Neural cell (in vitro differentiated cells): ENCODE measurements at regions not wholly inside any gene's neighbourhood (a gene's known extent, or its start where the extent isn't known, plus 50 kb on each side); places are given as distances from the start of the nearest gene placed in this dataset.

Experiments used
- H2AFZ ChIP-seq: fragments of 200-600, 300-800 bp; sonication (generic), shearing (Covaris generic); 2 replicates; pipeline ENCODE4 v1.6.0; 2014; ENCODE audit warnings: low read depth, mild to moderate bottlenecking, antibody characterized with exemption, low read length, moderate library complexity
- H3F3A ChIP-seq: fragments of 200-600 bp; shearing (Covaris generic); 2 replicates; pipeline ENCODE4 v1.6.1; 2016; ENCODE audit warnings: mild to moderate bottlenecking, moderate library complexity, mixed read lengths, antibody characterized with exemption, low read length; ENCODE audit not compliant: insufficient read depth, poor library complexity, severe bottlenecking
- H3K27ac ChIP-seq: fragments of 200-600, 300-800 bp; sonication (generic), shearing (Covaris generic); 2 replicates; pipeline ENCODE4 v1.5.1; 2014; ENCODE audit warnings: mild to moderate bottlenecking, low read length, moderate library complexity
- H3K27me3 ChIP-seq: fragments of 300-800, 200-600 bp; sonication (generic), shearing (Covaris generic); 2 replicates; pipeline ENCODE4 v1.6.0; 2014; ENCODE audit warnings: mild to moderate bottlenecking, low read depth, low read length, moderate library complexity; ENCODE audit not compliant: insufficient read depth
- H3K36me3 ChIP-seq: fragments of 300-800, 200-600 bp; sonication (generic), shearing (Covaris generic); 2 replicates; pipeline ENCODE4 v1.5.1; 2014; ENCODE audit warnings: mild to moderate bottlenecking, antibody characterized with exemption, low read length, moderate library complexity; ENCODE audit not compliant: insufficient read depth
- H3K4me2 ChIP-seq: fragments of 300-800, 200-600 bp; sonication (generic), shearing (Covaris generic); 2 replicates; pipeline ENCODE4 v1.6.0; 2014; ENCODE audit warnings: mild to moderate bottlenecking, low read length
- H3K4me3 ChIP-seq: fragments of 300-800, 200-600 bp; sonication (generic), shearing (Covaris generic); 2 replicates; pipeline ENCODE4 v1.5.1; 2014; ENCODE audit warnings: mild to moderate bottlenecking, low read length, moderate library complexity
- H3K79me2 ChIP-seq: fragments of 200-600 bp; shearing (Covaris generic); replicated peaks from 2 replicates; pipeline ENCODE4 v1.6.0; 2014; ENCODE audit warnings: mild to moderate bottlenecking, low read length, moderate library complexity; ENCODE audit not compliant: insufficient read depth
- H3K9ac ChIP-seq: fragments of 300-800, 200-600 bp; sonication (generic), shearing (Covaris generic); 2 replicates; pipeline ENCODE4 v1.6.1; 2016; ENCODE audit warnings: mild to moderate bottlenecking, low read length, mixed read lengths
- H3K9me2 ChIP-seq: fragments of 200-600 bp; shearing (Covaris generic); 2 replicates; pipeline ENCODE4 v1.6.1; 2016; ENCODE audit warnings: mild to moderate bottlenecking, low read length, mixed read lengths; ENCODE audit not compliant: insufficient read depth
- H3K9me3 ChIP-seq: fragments of 200-600, 300-800 bp; sonication (generic), shearing (Covaris generic); 2 replicates; pipeline ENCODE4 v1.6.1; 2016; ENCODE audit warnings: mild to moderate bottlenecking, mixed run types, low read length, moderate library complexity, mixed read lengths
- H4K20me1 ChIP-seq: fragments of 200-600 bp; shearing (Covaris generic); 2 replicates; pipeline ENCODE4 v1.6.1; 2016; ENCODE audit warnings: mild to moderate bottlenecking, mixed run types; ENCODE audit not compliant: insufficient read depth
- EP300 ChIP-seq: fragments of 450-650 bp; conservative IDR thresholded peaks from 2 replicates; pipeline ENCODE4 v1.6.1; 2014; ENCODE audit warnings: antibody characterized with exemption, mild to moderate bottlenecking, moderate library complexity; ENCODE audit not compliant: poor library complexity, severe bottlenecking
- EZH2 ChIP-seq: fragments of 200-600, 300-800 bp; shearing (Covaris generic), sonication (generic); IDR thresholded peaks from 2 replicates; pipeline ENCODE4 v1.6.1; 2014; ENCODE audit warnings: antibody characterized with exemption, low read length, borderline replicate concordance, mild to moderate bottlenecking; ENCODE audit not compliant: insufficient read depth, poor library complexity, severe bottlenecking
- MXI1 ChIP-seq: fragments of 450-650 bp; conservative IDR thresholded peaks from 2 replicates; pipeline ENCODE4 v1.6.1; 2014; ENCODE audit warnings: antibody characterized with exemption, mild to moderate bottlenecking; ENCODE audit not compliant: poor library complexity, severe bottlenecking
- POLR2AphosphoS5 ChIP-seq: IDR thresholded peaks from 2 replicates; pipeline ENCODE4 v1.6.1; 2012
- RAD21 ChIP-seq: fragments of 450-650 bp; conservative IDR thresholded peaks from 2 replicates; pipeline ENCODE4 v1.6.1; 2014; ENCODE audit warnings: antibody characterized with exemption, mild to moderate bottlenecking, moderate library complexity
- SMC3 ChIP-seq: fragments of 450-650 bp; conservative IDR thresholded peaks from 2 replicates; pipeline ENCODE4 v1.6.1; 2014; ENCODE audit warnings: antibody characterized with exemption, mild to moderate bottlenecking, moderate library complexity; ENCODE audit not compliant: poor library complexity
- TAF1 ChIP-seq: IDR thresholded peaks from 2 replicates; pipeline ENCODE4 v1.6.1; 2012; ENCODE audit warnings: low read depth
- TF ChIP-seq, protein P1 (sequence below): IDR thresholded peaks from 2 replicates; pipeline ENCODE4 v1.6.1; 2012; ENCODE audit warnings: borderline replicate concordance
- TF ChIP-seq, protein P2 (sequence below): fragments of 450-650 bp; IDR thresholded peaks from 2 replicates; pipeline ENCODE4 v1.5.1; 2014; ENCODE audit warnings: antibody characterized with exemption, mild to moderate bottlenecking, moderate library complexity; ENCODE audit not compliant: poor library complexity, severe bottlenecking

DNA sequence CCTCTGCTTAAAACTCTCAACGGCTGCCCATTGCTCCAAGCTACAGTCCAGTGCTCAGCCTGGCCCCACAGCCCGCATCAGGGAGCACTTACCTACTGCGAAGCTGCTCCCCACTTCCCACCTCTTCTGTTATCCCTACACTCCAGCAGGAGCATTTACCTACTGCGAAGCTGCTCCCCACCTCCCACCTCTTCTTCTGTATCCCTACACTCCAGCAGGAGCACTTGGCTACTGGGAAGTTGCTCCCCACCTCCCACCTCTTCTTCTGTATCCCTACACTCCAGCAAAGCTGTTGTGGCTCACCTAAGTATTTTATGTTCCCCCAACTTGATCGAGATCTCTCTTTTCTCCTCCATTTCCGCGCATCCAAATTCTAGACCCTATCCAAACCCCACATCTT, 563.3 kb upstream of the ZFP42 start:
- Histone ChIP-seq H3K4me2 (no peak overlapping the region), H3K9me2 (no peaks in the 10 kb centered on the region), H2AFZ (no peak overlapping the region), H3K9ac (no peak overlapping the region), H3F3A (no peaks in the 10 kb centered on the region), H3K27ac (no peak overlapping the region), H3K36me3 (no peaks in the 10 kb centered on the region), H3K27me3 (no peaks in the 10 kb centered on the region), H3K79me2 (no peaks in the 10 kb centered on the region), H3K4me3 (no peak overlapping the region), H3K9me3 (no peaks in the 10 kb centered on the region), H4K20me1 (no peaks in the 10 kb centered on the region)
- TF ChIP-seq EZH2, result no peak
- TF ChIP-seq TAF1, result no peak
- no peak for TF ChIP-seq SMC3
- no peak for TF ChIP-seq EP300
- TF ChIP-seq MXI1, result no peak
- TF ChIP-seq RAD21, result no peak

GRCh38 chr4:187433141-187433540, 562.4 kb upstream of the ZFP42 start:
- Histone ChIP-seq H3F3A (no peaks in the 10 kb centered on the region), H3K36me3 (no peaks in the 10 kb centered on the region), H3K9me3 (peaks cover 3% of the 10 kb centered on the region), H3K9ac (no peak overlapping the region), H2AFZ (no peak overlapping the region), H3K4me2 (no peak overlapping the region), H4K20me1 (no peaks in the 10 kb centered on the region), H3K79me2 (no peaks in the 10 kb centered on the region), H3K27ac (no peak overlapping the region), H3K27me3 (no peaks in the 10 kb centered on the region), H3K4me3 (no peak overlapping the region), H3K9me2 (no peaks in the 10 kb centered on the region)
- TF ChIP-seq, protein P1, sequence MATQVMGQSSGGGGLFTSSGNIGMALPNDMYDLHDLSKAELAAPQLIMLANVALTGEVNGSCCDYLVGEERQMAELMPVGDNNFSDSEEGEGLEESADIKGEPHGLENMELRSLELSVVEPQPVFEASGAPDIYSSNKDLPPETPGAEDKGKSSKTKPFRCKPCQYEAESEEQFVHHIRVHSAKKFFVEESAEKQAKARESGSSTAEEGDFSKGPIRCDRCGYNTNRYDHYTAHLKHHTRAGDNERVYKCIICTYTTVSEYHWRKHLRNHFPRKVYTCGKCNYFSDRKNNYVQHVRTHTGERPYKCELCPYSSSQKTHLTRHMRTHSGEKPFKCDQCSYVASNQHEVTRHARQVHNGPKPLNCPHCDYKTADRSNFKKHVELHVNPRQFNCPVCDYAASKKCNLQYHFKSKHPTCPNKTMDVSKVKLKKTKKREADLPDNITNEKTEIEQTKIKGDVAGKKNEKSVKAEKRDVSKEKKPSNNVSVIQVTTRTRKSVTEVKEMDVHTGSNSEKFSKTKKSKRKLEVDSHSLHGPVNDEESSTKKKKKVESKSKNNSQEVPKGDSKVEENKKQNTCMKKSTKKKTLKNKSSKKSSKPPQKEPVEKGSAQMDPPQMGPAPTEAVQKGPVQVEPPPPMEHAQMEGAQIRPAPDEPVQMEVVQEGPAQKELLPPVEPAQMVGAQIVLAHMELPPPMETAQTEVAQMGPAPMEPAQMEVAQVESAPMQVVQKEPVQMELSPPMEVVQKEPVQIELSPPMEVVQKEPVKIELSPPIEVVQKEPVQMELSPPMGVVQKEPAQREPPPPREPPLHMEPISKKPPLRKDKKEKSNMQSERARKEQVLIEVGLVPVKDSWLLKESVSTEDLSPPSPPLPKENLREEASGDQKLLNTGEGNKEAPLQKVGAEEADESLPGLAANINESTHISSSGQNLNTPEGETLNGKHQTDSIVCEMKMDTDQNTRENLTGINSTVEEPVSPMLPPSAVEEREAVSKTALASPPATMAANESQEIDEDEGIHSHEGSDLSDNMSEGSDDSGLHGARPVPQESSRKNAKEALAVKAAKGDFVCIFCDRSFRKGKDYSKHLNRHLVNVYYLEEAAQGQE, result no peak
- TF ChIP-seq POLR2AphosphoS5 (no peak), RAD21 (no peak), EZH2 (no peak), TAF1 (no peak), SMC3 (no peak)
- TF ChIP-seq, protein P2, sequence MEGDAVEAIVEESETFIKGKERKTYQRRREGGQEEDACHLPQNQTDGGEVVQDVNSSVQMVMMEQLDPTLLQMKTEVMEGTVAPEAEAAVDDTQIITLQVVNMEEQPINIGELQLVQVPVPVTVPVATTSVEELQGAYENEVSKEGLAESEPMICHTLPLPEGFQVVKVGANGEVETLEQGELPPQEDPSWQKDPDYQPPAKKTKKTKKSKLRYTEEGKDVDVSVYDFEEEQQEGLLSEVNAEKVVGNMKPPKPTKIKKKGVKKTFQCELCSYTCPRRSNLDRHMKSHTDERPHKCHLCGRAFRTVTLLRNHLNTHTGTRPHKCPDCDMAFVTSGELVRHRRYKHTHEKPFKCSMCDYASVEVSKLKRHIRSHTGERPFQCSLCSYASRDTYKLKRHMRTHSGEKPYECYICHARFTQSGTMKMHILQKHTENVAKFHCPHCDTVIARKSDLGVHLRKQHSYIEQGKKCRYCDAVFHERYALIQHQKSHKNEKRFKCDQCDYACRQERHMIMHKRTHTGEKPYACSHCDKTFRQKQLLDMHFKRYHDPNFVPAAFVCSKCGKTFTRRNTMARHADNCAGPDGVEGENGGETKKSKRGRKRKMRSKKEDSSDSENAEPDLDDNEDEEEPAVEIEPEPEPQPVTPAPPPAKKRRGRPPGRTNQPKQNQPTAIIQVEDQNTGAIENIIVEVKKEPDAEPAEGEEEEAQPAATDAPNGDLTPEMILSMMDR, result no peak

GRCh38 chr4:187436251-187436650, 559.3 kb upstream of the ZFP42 start:
- TF ChIP-seq, protein P1, result no peak
- no peak for TF ChIP-seq MXI1
- no peak for TF ChIP-seq TAF1
- no peak for TF ChIP-seq EZH2
- no peak for TF ChIP-seq SMC3
- TF ChIP-seq POLR2AphosphoS5, result no peak
- no peak for TF ChIP-seq RAD21
- TF ChIP-seq, protein P2, result no peak
- TF ChIP-seq EP300, result no peak
- no peak overlapping the region for H3K4me3 ChIP-seq

More at GRCh38 chr4:187436251-187436650, 559.3 kb upstream of the ZFP42 start:
- Histone ChIP-seq H3K27ac (no peak overlapping the region), H3K4me2 (no peak overlapping the region), H3K9me2 (no peaks in the 10 kb centered on the region), H3K79me2 (no peaks in the 10 kb centered on the region), H3K36me3 (no peaks in the 10 kb centered on the region), H3K9ac (no peak overlapping the region), H3K9me3 (peaks cover 4% of the 10 kb centered on the region), H4K20me1 (no peaks in the 10 kb centered on the region), H3K27me3 (no peaks in the 10 kb centered on the region), H3F3A (no peaks in the 10 kb centered on the region), H2AFZ (no peak overlapping the region)
